Trophoblast cell (in vitro differentiated cells and primary cell): ENCODE measurements at regions not wholly inside any gene's neighbourhood (a gene's known extent, or its start where the extent isn't known, plus 50 kb on each side); places are given as distances from the start of the nearest gene placed in this dataset.

Experiments used
- DNase-seq, 2 donors: peaks; one replicate each; pipeline ENCODE4 v3.0.0-alpha.2; 2016
- H2AFZ ChIP-seq: 2 replicates; pipeline ENCODE4 v1.6.1; 2013; ENCODE audit warnings: low read length, moderate library complexity, mild to moderate bottlenecking; ENCODE audit not compliant: insufficient read depth, poor library complexity
- H2AK5ac ChIP-seq: 2 replicates; pipeline ENCODE4 v1.6.1; 2013; ENCODE audit warnings: mild to moderate bottlenecking, low read length
- H2BK120ac ChIP-seq: 2 replicates; pipeline ENCODE4 v1.6.1; 2013; ENCODE audit warnings: low read length, mild to moderate bottlenecking, moderate library complexity; ENCODE audit not compliant: insufficient read depth, poor library complexity
- H2BK12ac ChIP-seq: 2 replicates; pipeline ENCODE4 v1.6.1; 2013; ENCODE audit warnings: mild to moderate bottlenecking, low read length, moderate library complexity
- H2BK5ac ChIP-seq: 2 replicates; pipeline ENCODE4 v1.6.1; 2013; ENCODE audit warnings: low read length, low read depth, moderate library complexity, mild to moderate bottlenecking; ENCODE audit not compliant: poor library complexity
- H3K14ac ChIP-seq: 2 replicates; pipeline ENCODE4 v1.6.1; 2013; ENCODE audit warnings: mild to moderate bottlenecking, low read length
- H3K18ac ChIP-seq: 2 replicates; pipeline ENCODE4 v1.6.1; 2013; ENCODE audit warnings: mild to moderate bottlenecking, low read length
- H3K23ac ChIP-seq: 2 replicates; pipeline ENCODE4 v1.6.1; 2013; ENCODE audit warnings: low read length
- H3K27ac ChIP-seq: 2 replicates; pipeline ENCODE4 v1.5.1; 2013; ENCODE audit warnings: low read depth, mild to moderate bottlenecking, inconsistent platforms, low read length, moderate library complexity
- H3K27me3 ChIP-seq: 2 replicates; pipeline ENCODE4 v1.6.1; 2013; ENCODE audit warnings: inconsistent platforms, mild to moderate bottlenecking, low read length, moderate library complexity; ENCODE audit not compliant: insufficient read depth
- H3K36me3 ChIP-seq, 2 experiments: 1 replicate in 1 of 2; 2 replicates in 1 of 2; pipeline ENCODE4 v1.6.1; 2013; ENCODE audit warnings: low read length in 2 of 2, mild to moderate bottlenecking in 2 of 2, moderate library complexity in 1 of 2; ENCODE audit not compliant: insufficient read depth in 2 of 2, control insufficient read depth in 1 of 2
- H3K4ac ChIP-seq: 2 replicates; pipeline ENCODE4 v1.6.1; 2013; ENCODE audit warnings: low read depth, mild to moderate bottlenecking, low read length, moderate library complexity
- H3K4me1 ChIP-seq, 2 experiments: 1 replicate in 1 of 2; 2 replicates in 1 of 2; pipeline ENCODE4 v1.6.1; 2013; ENCODE audit warnings: low read length in 2 of 2, mild to moderate bottlenecking in 2 of 2, moderate library complexity in 1 of 2; ENCODE audit not compliant: insufficient read depth in 2 of 2, control insufficient read depth in 1 of 2
- H3K4me2 ChIP-seq: 2 replicates; pipeline ENCODE4 v1.6.1; 2013; ENCODE audit warnings: inconsistent platforms, mild to moderate bottlenecking, low read length, moderate library complexity
- H3K4me3 ChIP-seq: 2 replicates; pipeline ENCODE4 v1.5.1; 2013; ENCODE audit warnings: mild to moderate bottlenecking, low read depth, low read length, inconsistent platforms
- H3K79me1 ChIP-seq: one replicate; pipeline ENCODE4 v1.6.1; 2013; ENCODE audit warnings: low read length
- H3K79me2 ChIP-seq: 2 replicates; pipeline ENCODE4 v1.6.1; 2013; ENCODE audit warnings: low read length, mild to moderate bottlenecking; ENCODE audit not compliant: control insufficient read depth, insufficient read depth, poor library complexity
- H3K9ac ChIP-seq: 2 replicates; pipeline ENCODE4 v1.6.1; 2013; ENCODE audit warnings: mild to moderate bottlenecking, low read length
- H3K9me3 ChIP-seq: 2 replicates; pipeline ENCODE4 v1.6.1; 2013; ENCODE audit warnings: low read depth, mild to moderate bottlenecking, control low read depth, inconsistent platforms, low read length; ENCODE audit not compliant: insufficient read depth
- H4K12ac ChIP-seq: 2 replicates; pipeline ENCODE4 v1.6.1; 2013; ENCODE audit warnings: low read depth, mild to moderate bottlenecking, low read length, moderate library complexity
- H4K8ac ChIP-seq: 2 replicates; pipeline ENCODE4 v1.6.1; 2013; ENCODE audit warnings: low read depth, mild to moderate bottlenecking, low read length, moderate library complexity
- H4K91ac ChIP-seq: one replicate; pipeline ENCODE4 v1.6.1; 2013; ENCODE audit warnings: low read depth, mild to moderate bottlenecking, low read length, moderate library complexity
- WGBS: extraction: QIAGEN DNeasy Blood & Tissue Kit; methylation state at CpG from one replicate; pipeline ENCODE4 v1.1.7; 2013; ENCODE audit warnings: missing lambda C conversion rate; ENCODE audit not compliant: insufficient read length, insufficient coverage; ENCODE audit errors: extremely low coverage; 5-methylcytosine and 5-hydroxymethylcytosine counted together

- WGBS, result no CpG with 5 or more reads among the region's 3 CpGs
- H3K27ac ChIP-seq, result no peak overlapping the region
These were observed 218.6 kb upstream of the CITED2 start for GRCh38 chr6:139593081-139593480.

GRCh38 chr6:139592011-139592410 lies 217.6 kb upstream of the CITED2 start:
- Histone ChIP-seq H2BK5ac (no peak overlapping the region), H3K9me3 (no peaks in the 10 kb centered on the region), H3K79me1 (peaks cover 6% of the 10 kb centered on the region), H3K9ac (no peak overlapping the region), H4K12ac (no peak overlapping the region), H3K27ac (no peak overlapping the region), H4K8ac (no peak overlapping the region), H3K79me2 (no peaks in the 10 kb centered on the region), H3K27me3 (no peaks in the 10 kb centered on the region), H3K4ac (no peak overlapping the region), H3K4me3 (no peak overlapping the region), H2BK12ac (no peak overlapping the region), H3K4me2 (no peak overlapping the region), H3K14ac (no peak overlapping the region), H3K18ac (no peak overlapping the region), H3K4me1 (peaks cover 2 to 6% of the 10 kb centered on the region in 2 experiments), H4K91ac (no peak overlapping the region), H3K23ac (no peak overlapping the region), H2AK5ac (no peak overlapping the region), H3K36me3 (no peaks in the 10 kb centered on the region), H2AFZ (no peak overlapping the region), H2BK120ac (no peak overlapping the region)
- no peak for DNase-seq
- WGBS, result no CpG with 5 or more reads among the region's 1 CpG

More at GRCh38 chr6:139593081-139593480, 218.6 kb upstream of the CITED2 start:
- Histone ChIP-seq H3K23ac (no peak overlapping the region), H4K8ac (no peak overlapping the region), H3K4me1 (peaks cover 2 to 3% of the 10 kb centered on the region in 2 experiments), H3K4me3 (no peak overlapping the region), H2BK120ac (no peak overlapping the region), H4K12ac (no peak overlapping the region), H2BK5ac (no peak overlapping the region), H3K14ac (no peak overlapping the region), H3K18ac (no peak overlapping the region), H2AK5ac (no peak overlapping the region), H3K79me2 (no peaks in the 10 kb centered on the region), H4K91ac (no peak overlapping the region), H3K4ac (no peak overlapping the region), H3K9ac (no peak overlapping the region), H3K36me3 (no peaks in the 10 kb centered on the region), H2AFZ (no peak overlapping the region), H2BK12ac (no peak overlapping the region), H3K9me3 (no peaks in the 10 kb centered on the region), H3K27me3 (no peaks in the 10 kb centered on the region), H3K4me2 (no peak overlapping the region), H3K79me1 (peaks cover 7% of the 10 kb centered on the region)
- no peak for DNase-seq

- Histone ChIP-seq H3K4me3 (no peak overlapping the region), H3K79me2 (no peaks in the 10 kb centered on the region), H4K91ac (no peak overlapping the region), H3K23ac (no peak overlapping the region), H2AK5ac (no peak overlapping the region), H2AFZ (no peak overlapping the region), H4K8ac (no peak overlapping the region), H3K4me2 (no peak overlapping the region), H3K27me3 (no peaks in the 10 kb centered on the region), H3K9me3 (no peaks in the 10 kb centered on the region), H3K4ac (no peak overlapping the region), H2BK5ac (no peak overlapping the region), H3K4me1 (peaks cover 2 to 6% of the 10 kb centered on the region in 2 experiments), H3K14ac (no peak overlapping the region), H3K79me1 (peaks cover 6% of the 10 kb centered on the region), H3K18ac (no peak overlapping the region), H3K9ac (no peak overlapping the region), H3K36me3 (no peaks in the 10 kb centered on the region), H2BK12ac (no peak overlapping the region), H4K12ac (no peak overlapping the region), H2BK120ac (no peak overlapping the region), H3K27ac (no peak overlapping the region)
- WGBS, result no CpG with 5 or more reads among the region's 4 CpGs
- DNase-seq, result no peak
These were observed 216.8 kb upstream of the CITED2 start for GRCh38 chr6:139591075-139591865.

- peaks cover 2 to 6% of the 10 kb centered on the region in 2 experiments for H3K4me1 ChIP-seq
- no peak overlapping the region for H2AFZ ChIP-seq
- H2BK5ac ChIP-seq, result no peak overlapping the region
- no peak overlapping the region for H2BK120ac ChIP-seq
- no peak overlapping the region for H3K9ac ChIP-seq
- H3K27ac ChIP-seq, result no peak overlapping the region
- H3K4me3 ChIP-seq, result no peak overlapping the region
- peak overlapping the region; percentile 65 for H2BK12ac ChIP-seq
- H3K27me3 ChIP-seq, result no peaks in the 10 kb centered on the region
- H4K91ac ChIP-seq, result no peak overlapping the region
- H2AK5ac ChIP-seq, result no peak overlapping the region
- H3K4ac ChIP-seq, result no peak overlapping the region
- no peak overlapping the region for H4K8ac ChIP-seq
- H3K79me1 ChIP-seq, result peaks cover 6% of the 10 kb centered on the region
- no peaks in the 10 kb centered on the region for H3K9me3 ChIP-seq
- H3K4me2 ChIP-seq, result no peak overlapping the region
- no peak overlapping the region for H3K23ac ChIP-seq
- no peak overlapping the region for H4K12ac ChIP-seq
- H3K79me2 ChIP-seq, result no peaks in the 10 kb centered on the region
- no peak overlapping the region for H3K18ac ChIP-seq
- H3K36me3 ChIP-seq, result no peaks in the 10 kb centered on the region
- no peak overlapping the region for H3K14ac ChIP-seq
- DNase-seq, result no peak
- WGBS, result no CpG with 5 or more reads among the region's 1 CpG
These were observed 215.8 kb upstream of the CITED2 start for GRCh38 chr6:139590206-139590605.
